Endodermal cell (in vitro differentiated cells): ENCODE measurements at regions not wholly inside any gene's neighbourhood (a gene's known extent, or its start where the extent isn't known, plus 50 kb on each side); places are given as distances from the start of the nearest gene placed in this dataset.

ENCODE experiments used
- DNase-seq: peaks from one replicate; pipeline ENCODE4 v3.0.0-alpha.2; 2017
- H3K27ac ChIP-seq: 2 replicates; pipeline ENCODE4 v1.5.1; 2013; ENCODE audit warnings: mild to moderate bottlenecking, low read depth, low read length, moderate library complexity
- H3K27me3 ChIP-seq: 2 replicates; pipeline ENCODE4 v1.6.1; 2013; ENCODE audit warnings: mild to moderate bottlenecking, low read length, moderate library complexity; ENCODE audit not compliant: insufficient read depth, control insufficient read depth, poor library complexity, severe bottlenecking
- H3K36me3 ChIP-seq: 2 replicates; pipeline ENCODE4 v1.7.0; 2013; ENCODE audit warnings: mild to moderate bottlenecking, low read length, moderate library complexity; ENCODE audit not compliant: control insufficient read depth, insufficient read depth
- H3K4me1 ChIP-seq: one replicate; pipeline ENCODE4 v1.7.0; 2013; ENCODE audit warnings: low read length; ENCODE audit not compliant: control insufficient read depth, insufficient read depth
- H3K4me3 ChIP-seq: 2 replicates; pipeline ENCODE4 v1.5.1; 2013; ENCODE audit warnings: mild to moderate bottlenecking, low read length, moderate library complexity
- H3K9ac ChIP-seq: 2 replicates; pipeline ENCODE4 v1.6.1; 2013; ENCODE audit warnings: mild to moderate bottlenecking, low read length, moderate library complexity; ENCODE audit not compliant: poor library complexity, severe bottlenecking; ENCODE audit errors: extremely low read depth
- H3K9me3 ChIP-seq: 2 replicates; pipeline ENCODE4 v1.6.1; 2013; ENCODE audit warnings: mild to moderate bottlenecking, low read length, moderate library complexity; ENCODE audit not compliant: control insufficient read depth
- H3K27ac Mint-ChIP-seq: 2 replicates; pipeline ENCODE4 v1.8.0; 2020; ENCODE audit warnings: mixed read lengths
- H3K27me3 Mint-ChIP-seq: 2 replicates; pipeline ENCODE4 v1.8.0; 2021; ENCODE audit warnings: mild to moderate bottlenecking, mixed read lengths; ENCODE audit not compliant: insufficient read depth
- H3K36me3 Mint-ChIP-seq: 2 replicates; pipeline ENCODE4 v1.8.0; 2020; ENCODE audit warnings: low read depth, mixed read lengths
- H3K4me1 Mint-ChIP-seq: 2 replicates; pipeline ENCODE4 v1.8.0; 2020; ENCODE audit warnings: mixed read lengths
- H3K4me3 Mint-ChIP-seq: 2 replicates; pipeline ENCODE4 v1.8.0; 2020; ENCODE audit warnings: mild to moderate bottlenecking, moderate library complexity, mixed read lengths
- H3K9me3 Mint-ChIP-seq: 2 replicates; pipeline ENCODE4 v1.8.0; 2020; ENCODE audit warnings: mild to moderate bottlenecking, mixed read lengths
- CTCF ChIP-seq: fragments of 200-600 bp; sonication (generic); conservative IDR thresholded peaks from 2 replicates; pipeline ENCODE4 v1.5.0; 2021; ENCODE audit warnings: antibody characterized with exemption, mild to moderate bottlenecking
- WGBS, 2 experiments: methylation state at CpG; one replicate each; pipeline versions ENCODE4 v1.1.5 to v1.1.7; 2013; ENCODE audit warnings: missing lambda C conversion rate in 2 of 2, mixed read lengths in 1 of 2; ENCODE audit not compliant: insufficient coverage in 1 of 2, insufficient read length in 1 of 2; 5-methylcytosine and 5-hydroxymethylcytosine counted together

GRCh38 chr9:78479441-78479840 is 182.5 kb downstream of the PSAT1 start:
- no peaks in the 10 kb centered on the region for H3K4me1 ChIP-seq
- Mint-ChIP-seq H3K27ac (no peak overlapping the region), H3K4me3 (no peak overlapping the region), H3K36me3 (no peaks in the 10 kb centered on the region), H3K27me3 (no peaks in the 10 kb centered on the region), H3K9me3 (peaks cover 18% of the 10 kb centered on the region), H3K4me1 (no peaks in the 10 kb centered on the region)
- H3K9ac ChIP-seq: no peak overlapping the region
- TF ChIP-seq CTCF: no peak
- peaks cover 23% of the 10 kb centered on the region for H3K9me3 ChIP-seq
- no peaks in the 10 kb centered on the region for H3K27me3 ChIP-seq
- no peak overlapping the region for H3K4me3 ChIP-seq
- no peak for DNase-seq
- H3K36me3 ChIP-seq: no peaks in the 10 kb centered on the region
- no peak overlapping the region for H3K27ac ChIP-seq

DNA sequence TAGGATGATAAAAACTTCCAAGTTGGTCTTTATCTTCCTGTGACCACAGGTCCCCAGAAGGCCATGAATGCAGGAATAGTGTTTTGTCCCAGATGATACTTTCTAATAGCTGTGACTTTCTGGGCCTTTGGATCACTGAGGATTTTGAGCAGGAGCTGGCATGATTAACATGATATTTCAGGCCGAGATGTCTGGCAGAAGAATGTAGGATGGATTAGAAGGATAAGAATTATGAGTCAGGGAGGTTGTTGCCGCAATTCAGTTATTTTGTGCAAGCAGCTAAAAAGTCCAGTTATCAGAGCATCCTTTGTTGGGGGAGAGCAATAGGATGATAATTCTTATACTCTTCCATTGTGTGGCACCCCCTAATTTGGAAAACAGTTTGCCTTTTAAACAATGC is 189.7 kb downstream of the PSAT1 start:
- Histone ChIP-seq H3K27me3 (no peaks in the 10 kb centered on the region), H3K4me3 (no peak overlapping the region), H3K36me3 (no peaks in the 10 kb centered on the region), H3K9ac (no peak overlapping the region), H3K9me3 (peaks cover 44% of the 10 kb centered on the region), H3K27ac (no peak overlapping the region), H3K4me1 (no peaks in the 10 kb centered on the region)
- Mint-ChIP-seq H3K4me3 (no peak overlapping the region), H3K36me3 (no peaks in the 10 kb centered on the region), H3K27ac (no peak overlapping the region), H3K9me3 (peaks cover 38% of the 10 kb centered on the region), H3K27me3 (no peaks in the 10 kb centered on the region), H3K4me1 (no peaks in the 10 kb centered on the region)
- TF ChIP-seq CTCF: no peak
- 87 to 100% methylated on average over 1 to 2 of the region's 2 CpGs for WGBS, 2 experiments
- no peak for DNase-seq

DNA sequence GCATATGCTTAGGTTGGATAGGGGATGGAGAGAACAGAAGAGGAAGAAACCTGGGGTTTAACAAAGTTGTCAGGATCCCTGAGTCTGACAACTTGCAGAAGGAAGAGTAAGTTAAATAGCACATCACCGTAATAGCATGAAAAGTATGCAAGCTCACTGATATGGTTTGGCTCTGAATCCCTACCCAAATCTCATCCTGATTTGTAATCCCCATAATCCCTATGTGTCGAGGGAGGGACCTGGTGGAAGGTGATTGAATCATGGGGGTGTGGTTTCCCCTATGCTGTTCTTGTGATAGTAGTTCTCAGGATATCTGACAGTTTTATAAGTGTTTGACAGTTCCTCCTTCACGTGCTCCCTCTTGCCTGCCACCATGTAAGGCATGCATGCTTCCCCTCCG is 193.3 kb downstream of the PSAT1 start:
- peaks cover 14% of the 10 kb centered on the region for H3K9me3 Mint-ChIP-seq
- H3K4me3 Mint-ChIP-seq: no peak overlapping the region
- no peak for TF ChIP-seq CTCF
- Histone ChIP-seq H3K9me3 (peaks cover 25% of the 10 kb centered on the region), H3K36me3 (no peaks in the 10 kb centered on the region), H3K4me3 (peak overlapping the region; percentile 19), H3K4me1 (no peaks in the 10 kb centered on the region), H3K27ac (no peak overlapping the region), H3K9ac (no peak overlapping the region), H3K27me3 (no peaks in the 10 kb centered on the region)
- no peaks in the 10 kb centered on the region for H3K27me3 Mint-ChIP-seq
- no peak overlapping the region for H3K27ac Mint-ChIP-seq
- 74 to 100% methylated on average over 2 to 4 of the region's 4 CpGs for WGBS, 2 experiments
- no peak for DNase-seq
- no peaks in the 10 kb centered on the region for H3K36me3 Mint-ChIP-seq
- peaks cover 5% of the 10 kb centered on the region for H3K4me1 Mint-ChIP-seq
